ENCODE measurements at regions not wholly inside any gene's neighbourhood (a gene's known extent, or its start where the extent isn't known, plus 50 kb on each side); places are given as distances from the start of the nearest gene placed in this dataset.

GRCh38 chr22:44386386-44387035, 73.8 kb upstream of the SHISAL1 start:
- DNase-seq (ENCODE audit: low read depth), result no peak

- no peak for DNase-seq (ENCODE audit: low read depth)
Observed at GRCh38 chr22:44385781-44386180, 73.0 kb upstream of the SHISAL1 start.

- DNase-seq (ENCODE audit: low read depth), result no peak
Observed at GRCh38 chr22:44385296-44385610, 72.5 kb upstream of the SHISAL1 start.

- DNase-seq (ENCODE audit: low read depth), result no peak
Observed at GRCh38 chr22:44384563-44385295, 72.0 kb upstream of the SHISAL1 start.

- no peak for DNase-seq (ENCODE audit: low read depth)
Observed at GRCh38 chr22:44383652-44384562, 71.2 kb upstream of the SHISAL1 start.

GRCh38 chr22:44383064-44383575, 70.4 kb upstream of the SHISAL1 start:
- no peak for DNase-seq (ENCODE audit: low read depth)

GRCh38 chr22:44382116-44383038, 69.6 kb upstream of the SHISAL1 start:
- no peak for DNase-seq (ENCODE audit: low read depth)

GRCh38 chr22:44381761-44382115, 69.0 kb upstream of the SHISAL1 start:
- DNase-seq (ENCODE audit: low read depth), result no peak

GRCh38 chr22:44380756-44381486, 68.2 kb upstream of the SHISAL1 start:
- no peak for DNase-seq (ENCODE audit: low read depth)

GRCh38 chr22:44379817-44380755, 67.3 kb upstream of the SHISAL1 start:
- no peak for DNase-seq (ENCODE audit: low read depth)

- DNase-seq (ENCODE audit: low read depth), result no peak
Observed at GRCh38 chr22:44378380-44378779, 65.6 kb upstream of the SHISAL1 start.

GRCh38 chr22:44375451-44375850, 62.7 kb upstream of the SHISAL1 start:
- no peak for DNase-seq (ENCODE audit: low read depth)

- no peak for DNase-seq (ENCODE audit: low read depth)
Observed at GRCh38 chr22:44373234-44373633, 60.5 kb upstream of the SHISAL1 start.

- no peak for DNase-seq (ENCODE audit: low read depth)
Observed at GRCh38 chr22:44372611-44373010, 59.9 kb upstream of the SHISAL1 start.

GRCh38 chr22:44371741-44372525, 59.2 kb upstream of the SHISAL1 start:
- DNase-seq (ENCODE audit: low read depth), result no peak

- no peak for DNase-seq (ENCODE audit: low read depth)
Observed at GRCh38 chr22:44369916-44370801, 57.4 kb upstream of the SHISAL1 start.

- DNase-seq (ENCODE audit: low read depth), result no peak
Observed at GRCh38 chr22:44369293-44369661, 56.5 kb upstream of the SHISAL1 start.

Measured in HS-27A (cell line).